ENCODE measurements at regions not wholly inside any gene's neighbourhood (a gene's known extent, or its start where the extent isn't known, plus 50 kb on each side); places are given as distances from the start of the nearest gene placed in this dataset.
"Not testable (repeated sequence)": the region's sequence is repeated elsewhere in the genome, so short reads cannot be mapped to it uniquely, and the experiment has no call there.

DNA sequence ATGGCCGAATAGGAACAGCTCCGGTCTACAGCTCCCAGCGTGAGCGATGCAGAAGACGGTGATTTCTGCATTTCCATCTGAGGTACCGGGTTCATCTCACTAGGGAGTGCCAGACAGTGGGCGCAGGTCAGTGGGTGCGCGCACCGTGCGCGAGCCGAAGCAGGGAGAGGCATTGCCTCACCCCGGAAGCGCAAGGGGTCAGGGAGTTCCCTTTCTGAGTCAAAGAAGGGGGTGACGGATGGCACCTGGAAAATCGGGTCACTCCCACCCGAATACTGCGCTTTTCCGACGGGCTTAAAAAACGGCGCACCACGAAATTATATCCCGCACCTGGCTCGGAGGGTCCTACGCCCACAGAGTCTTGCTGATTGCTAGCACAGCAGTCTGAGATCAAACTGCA is 572.8 kb upstream of the AGA start:
- DNase-seq (ENCODE audit: low read depth in 1 of 2, low spot score in 1 of 2) = not testable (repeated sequence)

DNA sequence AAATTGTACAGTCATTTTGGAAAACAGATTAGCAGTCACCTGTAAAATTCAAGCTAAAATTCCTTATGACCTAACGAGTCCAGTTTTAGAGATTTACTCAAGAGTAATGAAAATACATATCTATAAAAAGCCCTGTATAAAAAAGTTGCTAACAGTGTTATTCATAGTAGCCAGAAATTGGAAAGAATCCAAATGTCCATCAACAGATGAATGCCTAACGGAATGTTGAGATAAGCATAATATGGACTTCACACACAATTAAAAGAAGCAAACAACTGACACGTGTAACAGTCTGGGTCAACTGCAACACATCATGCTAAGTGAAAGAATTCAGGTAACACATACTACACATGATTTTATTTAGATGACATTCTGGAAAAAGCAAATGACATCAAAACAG is 584.8 kb upstream of the AGA start:
- no peak for DNase-seq (ENCODE audit: low read depth in 1 of 2, low spot score in 1 of 2)

DNA sequence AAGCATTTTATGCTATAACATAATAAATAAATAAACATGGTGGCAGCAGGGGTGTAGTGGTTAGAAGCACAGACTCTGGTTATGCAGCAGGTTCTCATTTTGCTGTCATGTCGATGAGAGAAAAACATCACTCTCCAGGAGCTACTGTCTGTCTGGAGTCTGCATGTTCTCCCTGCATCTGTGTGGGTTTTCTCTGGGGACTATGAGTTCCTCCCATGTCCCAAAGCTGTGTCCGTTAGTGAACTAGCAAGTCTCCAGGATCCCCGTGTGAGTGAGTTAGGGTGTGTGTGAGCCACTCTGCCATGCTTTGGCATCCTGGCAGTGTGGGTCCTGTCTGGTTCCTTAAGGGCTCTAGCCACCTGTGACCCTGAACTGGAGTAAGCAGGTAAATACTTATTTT is 585.6 kb upstream of the AGA start:
- no peak for DNase-seq (ENCODE audit: low read depth in 1 of 2, low spot score in 1 of 2)

DNA sequence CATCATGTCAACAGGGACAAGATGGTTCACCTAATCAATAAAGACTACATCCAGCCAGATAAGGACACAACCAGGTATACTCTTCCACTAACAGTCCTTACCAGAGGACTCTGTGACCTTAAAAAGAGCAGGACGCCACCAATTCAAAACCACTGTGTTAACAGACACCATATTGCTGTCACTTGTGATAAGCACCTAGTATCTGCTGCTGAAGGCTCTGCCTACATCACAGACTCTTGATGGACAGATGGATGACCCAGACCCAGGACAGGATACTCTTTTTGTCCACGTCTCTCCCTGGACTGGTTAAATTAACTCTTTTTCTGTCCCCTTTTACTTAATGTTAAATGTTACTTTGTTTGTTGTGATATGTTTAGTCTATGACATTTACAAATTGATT is 586.2 kb upstream of the AGA start:
- DNase-seq (ENCODE audit: low read depth in 1 of 2, low spot score in 1 of 2) = no peak

DNA sequence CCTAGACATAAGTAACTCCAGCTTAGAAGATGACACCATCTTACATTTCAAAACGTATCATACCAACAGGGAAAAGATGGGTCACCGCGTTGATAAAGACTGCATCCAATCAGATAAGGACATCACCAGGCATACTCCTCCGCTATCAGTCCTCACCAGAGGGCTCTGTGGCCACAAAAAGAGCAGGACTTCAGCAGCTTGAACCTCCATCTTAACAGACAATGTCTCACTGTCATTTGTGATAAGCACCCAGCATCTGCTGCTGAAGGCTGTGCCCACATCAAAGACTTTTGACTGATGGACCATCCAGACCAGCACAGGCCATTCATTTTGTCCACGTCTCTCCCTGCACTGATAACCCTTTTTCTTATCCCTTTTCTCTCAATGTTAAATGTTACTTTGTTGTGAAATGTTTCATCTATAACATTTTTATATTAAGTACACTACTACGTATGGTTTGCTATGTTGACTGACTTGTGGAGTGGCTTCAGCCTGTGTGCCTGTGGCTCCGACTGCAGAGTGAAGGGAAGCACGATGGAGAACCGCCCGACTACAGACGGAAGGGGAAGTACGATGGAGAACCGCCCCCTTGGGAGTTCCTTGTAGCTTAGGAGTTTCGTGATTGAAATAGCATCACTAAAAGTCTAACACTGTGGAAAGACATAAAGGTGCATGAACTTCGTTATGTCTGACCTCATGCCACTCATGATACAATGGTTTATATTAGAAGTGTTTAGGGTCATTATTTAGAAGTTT is 595.4 kb upstream of the AGA start:
- no peak for DNase-seq (ENCODE audit: low read depth in 1 of 2, low spot score in 1 of 2)

DNA sequence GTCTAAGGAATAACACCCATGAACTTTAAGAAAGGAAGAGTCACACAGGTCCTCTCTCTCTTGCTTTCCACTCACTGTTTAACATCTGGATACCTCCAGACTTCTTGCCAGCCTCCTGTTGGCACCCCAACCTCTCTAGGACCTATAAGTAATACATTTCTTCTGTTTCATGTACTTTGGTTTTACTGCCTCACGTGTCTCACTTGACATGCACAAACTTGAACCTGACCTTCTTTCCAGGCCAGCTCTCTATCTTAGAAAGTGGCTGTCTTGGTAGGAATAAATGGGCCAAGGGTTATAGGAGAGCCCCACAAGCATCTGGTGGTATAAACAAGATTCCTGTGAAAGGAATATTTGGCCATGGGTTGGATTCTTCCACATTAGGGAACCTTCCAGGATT is 614.8 kb upstream of the AGA start:
- DNase-seq (ENCODE audit: low read depth in 1 of 2, low spot score in 1 of 2) = no peak

DNA sequence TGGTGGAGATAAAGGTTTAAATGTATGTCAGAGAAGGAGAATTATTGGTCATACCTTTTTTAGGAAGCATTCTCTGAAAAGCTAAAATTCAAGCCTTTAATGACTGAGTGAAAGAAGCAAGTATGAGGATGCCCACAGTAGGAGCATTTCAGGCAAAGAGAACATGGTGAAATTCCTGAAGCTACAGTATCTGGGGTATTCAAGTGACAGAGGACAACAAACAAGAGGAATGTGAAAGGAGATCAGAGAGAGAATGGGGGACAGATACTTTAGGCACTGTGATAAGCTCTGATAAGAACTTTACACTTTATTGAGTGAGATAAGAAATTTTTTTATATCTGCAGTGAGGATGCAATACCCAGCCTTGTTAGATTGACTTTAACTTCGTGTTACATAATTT is 621.3 kb upstream of the AGA start:
- DNase-seq (ENCODE audit: low read depth in 1 of 2, low spot score in 1 of 2) = no peak

DNA sequence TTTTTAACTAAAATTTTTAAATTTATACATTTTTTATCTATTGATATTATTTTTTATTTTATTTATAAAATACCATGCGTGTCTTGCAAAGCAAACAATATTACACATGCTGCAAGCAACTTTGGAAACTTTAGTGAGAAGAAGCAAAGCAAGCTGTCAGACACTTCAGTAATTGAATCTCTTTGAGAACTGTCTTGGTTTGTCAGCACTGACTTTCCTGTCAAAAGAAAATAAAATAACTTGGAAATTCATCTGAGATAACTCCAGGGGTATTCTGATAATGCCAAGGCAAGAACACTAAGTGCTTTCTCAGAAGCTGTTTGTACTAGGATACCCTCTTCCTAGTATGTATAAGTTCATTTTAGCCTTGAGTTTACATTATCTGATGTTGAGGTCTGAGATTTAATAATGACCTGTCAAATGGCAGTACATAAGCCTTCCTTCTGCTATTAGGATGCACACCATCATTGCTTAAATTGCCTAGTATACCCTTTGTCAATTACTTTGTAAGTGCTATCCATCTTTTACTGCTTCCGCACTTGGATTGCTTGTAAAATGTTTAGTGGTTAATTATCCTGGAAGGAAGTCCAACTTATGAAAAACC is 624.2 kb upstream of the AGA start:
- no peak for DNase-seq (ENCODE audit: low read depth in 1 of 2, low spot score in 1 of 2)

DNA sequence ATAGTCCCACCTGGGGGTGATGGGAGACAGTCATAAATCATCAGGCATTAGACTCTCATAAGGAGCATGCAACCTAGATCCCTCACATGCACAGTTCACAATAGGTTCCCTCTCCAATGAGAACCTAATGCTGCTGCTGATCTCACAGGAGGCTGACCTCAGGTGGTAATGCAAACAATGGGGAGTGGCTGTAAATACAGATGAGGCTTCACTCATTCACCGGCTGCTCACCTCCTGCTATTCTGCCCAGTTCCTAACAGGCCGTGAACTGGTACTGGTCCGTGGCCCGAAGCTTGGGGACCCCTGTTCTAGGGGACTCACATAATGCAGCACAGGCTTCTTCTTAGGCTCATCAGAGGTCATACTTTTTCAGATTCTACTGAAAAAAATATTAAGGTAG is 625.9 kb upstream of the AGA start:
- no peak for DNase-seq (ENCODE audit: low read depth in 1 of 2, low spot score in 1 of 2)

DNA sequence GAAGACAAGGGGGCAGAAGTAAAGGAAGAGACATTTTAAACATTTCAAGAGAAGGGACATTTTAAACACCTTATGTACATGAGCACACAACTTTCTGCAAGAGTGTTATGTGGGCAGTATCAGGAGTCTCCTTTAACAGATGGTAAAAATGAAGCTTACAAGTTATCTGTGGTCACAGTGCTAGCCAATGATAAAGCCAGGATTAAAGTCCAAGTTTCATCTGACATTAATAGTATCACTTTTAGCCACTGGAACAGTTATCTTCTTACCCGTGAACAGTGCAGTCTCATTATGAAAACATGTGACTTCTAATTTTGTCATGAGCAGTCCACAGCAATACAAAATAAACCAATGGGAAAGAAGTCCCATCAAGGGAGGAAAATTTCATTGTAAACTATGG is 627.9 kb upstream of the AGA start:
- no peak for DNase-seq (ENCODE audit: low read depth in 1 of 2, low spot score in 1 of 2)

DNA sequence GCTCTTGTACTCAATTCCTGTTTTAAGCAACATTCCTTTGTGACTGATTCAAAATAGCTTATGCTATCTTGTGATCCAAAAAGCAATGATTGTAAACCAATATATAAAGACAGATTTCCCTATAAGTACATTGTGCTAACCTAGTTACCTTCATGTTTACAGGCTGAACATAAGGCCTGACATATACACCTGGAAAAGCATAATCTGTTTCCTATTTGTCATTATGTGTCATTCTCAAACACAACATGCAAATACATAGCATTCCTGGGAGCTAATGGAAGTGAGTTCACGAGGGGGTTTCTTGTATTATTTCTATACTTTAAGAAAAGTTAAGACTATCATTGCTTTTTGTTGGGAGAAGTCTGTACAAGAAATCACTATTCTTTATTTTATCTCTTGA is 638.1 kb upstream of the AGA start:
- DNase-seq (ENCODE audit: low read depth in 1 of 2, low spot score in 1 of 2) = no peak

DNA sequence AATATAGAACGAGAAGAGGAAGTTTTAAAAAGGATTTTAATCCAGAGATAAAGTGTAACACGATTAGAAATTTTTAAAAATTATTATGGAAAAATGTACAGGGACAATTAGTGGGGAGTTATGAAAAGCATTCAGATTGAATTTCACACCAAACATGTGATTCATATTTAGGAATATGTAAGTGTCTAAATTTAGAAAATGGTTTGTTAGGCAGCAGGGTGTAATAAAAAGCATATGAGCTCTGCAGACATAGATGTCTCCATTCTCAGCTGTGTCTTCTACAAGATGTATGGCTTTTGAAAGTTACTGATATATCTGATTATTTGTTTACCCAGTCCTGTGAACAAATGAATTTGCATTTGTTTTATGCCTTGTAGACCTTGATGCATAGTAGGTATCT is 638.9 kb upstream of the AGA start:
- DNase-seq (ENCODE audit: low read depth in 1 of 2, low spot score in 1 of 2) = no peak

DNA sequence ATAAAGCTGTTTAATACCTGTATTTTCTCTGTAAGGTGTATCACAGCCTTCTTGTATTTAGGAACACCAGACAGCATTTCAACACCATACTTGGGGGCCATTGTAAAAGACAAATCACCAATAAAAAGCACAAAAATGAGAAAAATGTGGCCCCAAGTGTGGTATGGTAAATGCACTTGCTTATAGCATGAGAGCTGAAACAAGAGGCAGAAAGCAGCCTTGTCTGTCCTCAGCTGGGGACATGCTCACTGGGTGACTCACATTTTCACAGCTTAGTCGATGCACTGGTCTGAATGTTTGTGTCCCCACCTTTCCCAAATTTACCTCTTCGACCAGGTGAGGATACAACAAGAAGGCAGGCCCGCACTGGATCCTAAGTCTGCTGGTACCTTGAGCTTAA is 639.7 kb upstream of the AGA start:
- no peak for DNase-seq (ENCODE audit: low read depth in 1 of 2, low spot score in 1 of 2)

DNA sequence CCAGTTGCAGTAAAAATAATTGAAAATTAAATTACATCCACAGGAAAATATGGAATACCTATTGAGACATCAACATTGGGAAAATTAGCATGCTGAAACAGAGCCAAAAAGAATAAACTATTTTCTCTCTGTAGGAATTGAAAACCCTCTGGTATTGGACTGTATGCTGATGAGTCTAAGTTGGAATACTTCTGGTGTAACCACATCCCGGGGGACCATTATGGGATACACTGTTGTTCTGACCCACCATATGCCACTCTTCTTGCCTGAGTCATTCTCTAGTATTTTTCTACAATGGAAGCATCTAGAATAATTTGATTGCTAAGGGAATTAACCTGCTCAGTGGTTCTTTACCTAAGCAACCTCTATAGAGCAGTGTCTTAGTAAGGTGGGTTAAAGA is 640.7 kb upstream of the AGA start:
- DNase-seq (ENCODE audit: low read depth in 1 of 2, low spot score in 1 of 2) = no peak

DNA sequence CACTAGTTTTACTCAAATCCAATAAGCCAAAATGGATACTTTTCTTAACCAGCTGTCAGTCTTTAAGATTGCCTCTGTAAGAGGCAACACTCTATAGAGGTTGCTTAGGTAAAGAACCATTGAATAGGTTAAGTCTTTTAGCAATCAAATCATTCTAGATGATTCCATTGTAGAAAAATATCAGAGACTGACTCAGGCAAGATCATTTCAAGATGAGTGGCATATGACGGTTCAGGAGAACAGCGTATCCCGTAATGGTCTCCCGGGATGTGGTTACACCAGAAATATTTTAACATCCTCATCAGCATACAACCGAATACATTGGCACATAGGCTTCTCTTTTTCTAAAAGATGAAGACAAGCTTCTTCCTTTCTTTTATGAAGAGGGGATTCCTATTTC is 641.7 kb upstream of the AGA start:
- no peak for DNase-seq (ENCODE audit: low read depth in 1 of 2, low spot score in 1 of 2)

DNA sequence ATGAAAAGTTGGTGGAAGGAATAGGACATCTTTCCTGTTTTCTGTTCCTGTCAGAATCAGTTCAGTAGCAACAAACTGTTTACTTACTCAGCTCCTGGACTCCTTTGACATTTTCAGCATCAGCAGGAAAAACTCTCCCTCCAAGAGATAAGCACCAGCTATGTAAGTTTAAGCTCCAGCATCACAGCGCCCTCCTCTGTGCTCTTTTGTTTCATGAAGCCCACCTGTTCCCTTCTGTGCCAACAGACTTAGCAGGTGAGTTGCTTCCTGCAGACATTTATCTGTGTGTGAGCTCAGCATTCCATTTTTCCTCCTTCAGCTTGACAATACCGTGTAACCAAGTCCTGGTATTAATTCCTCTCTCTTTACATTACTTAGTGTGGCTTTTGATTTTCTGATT is 644.1 kb upstream of the AGA start:
- DNase-seq (ENCODE audit: low read depth in 1 of 2, low spot score in 1 of 2) = no peak

DNA sequence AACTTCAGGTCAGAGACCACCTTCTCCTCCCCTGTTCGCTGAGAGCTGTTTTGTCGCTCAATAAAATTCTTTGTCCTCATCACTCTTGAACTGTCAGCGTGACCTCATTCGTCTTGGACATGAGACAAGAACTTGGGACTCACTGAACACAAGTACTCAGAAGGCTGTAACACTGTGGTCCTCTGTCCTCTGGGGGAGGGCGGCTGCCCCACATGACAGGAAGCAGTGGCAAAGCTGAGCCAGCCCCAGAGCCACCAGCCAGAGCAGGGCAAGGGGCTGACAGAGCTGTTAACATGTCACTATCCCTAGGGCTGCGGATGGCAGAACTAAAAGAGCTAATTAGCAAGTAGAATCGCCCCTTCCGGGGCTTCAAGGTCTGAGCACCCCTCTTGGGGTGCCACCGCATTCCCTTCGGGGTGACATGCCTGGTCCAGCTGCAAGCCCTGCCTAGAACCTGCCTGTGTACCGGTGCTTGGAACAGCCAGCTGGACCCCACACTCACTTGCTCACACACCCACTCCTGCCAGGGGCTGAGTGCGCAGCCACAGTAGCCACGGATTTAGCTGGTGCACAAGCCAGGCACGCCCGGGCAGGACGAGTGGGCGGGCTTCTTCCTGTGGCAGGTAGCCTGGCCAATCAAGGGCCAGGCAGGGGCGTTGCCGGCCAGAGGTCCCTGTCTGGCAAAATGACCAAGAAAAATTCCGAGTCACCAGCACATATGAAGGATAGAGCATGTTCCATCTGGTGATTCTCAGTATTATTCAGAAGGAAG is 648.6 kb upstream of the AGA start:
- no peak for DNase-seq (ENCODE audit: low read depth in 1 of 2, low spot score in 1 of 2)

DNA sequence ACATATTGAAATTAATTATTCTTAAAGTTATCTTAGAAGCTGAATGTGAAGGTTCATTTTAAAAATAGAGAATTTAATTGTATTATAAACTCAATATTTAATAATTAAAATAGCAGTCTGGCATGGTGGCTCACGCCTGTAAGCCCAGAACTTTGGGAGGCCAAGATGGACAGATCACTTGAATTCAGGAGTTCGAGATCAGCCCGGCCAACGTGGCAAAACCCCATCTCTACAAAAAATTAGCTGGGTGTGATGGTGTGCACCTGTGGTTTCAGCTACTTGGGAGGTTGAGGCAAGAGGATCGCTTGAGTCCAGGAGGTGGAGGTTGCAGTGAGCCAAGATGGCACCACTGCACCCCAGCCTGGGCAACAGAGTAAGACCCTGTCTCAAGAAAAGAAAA is 659.9 kb upstream of the AGA start:
- DNase-seq (ENCODE audit: low read depth in 1 of 2, low spot score in 1 of 2) = no peak

DNA sequence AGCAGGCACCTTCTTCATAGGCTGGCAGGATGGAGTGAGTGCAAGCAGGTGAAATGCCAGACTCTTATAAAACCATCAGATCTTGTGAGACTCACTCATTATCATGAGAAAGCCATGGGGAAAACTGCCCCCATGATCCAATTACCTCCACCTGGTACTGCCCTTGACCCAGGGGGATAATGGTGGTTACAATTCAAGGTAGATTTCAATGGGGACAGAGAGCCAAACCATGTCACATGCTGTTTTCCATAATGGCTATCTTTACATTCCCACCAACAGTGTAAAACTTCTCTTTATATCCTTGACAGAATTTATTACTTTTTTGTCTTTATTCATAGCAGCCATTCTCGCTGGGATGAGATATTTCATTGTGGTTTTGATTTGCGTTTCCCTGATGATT is 663.0 kb upstream of the AGA start:
- no peak for DNase-seq (ENCODE audit: low read depth in 1 of 2, low spot score in 1 of 2)

DNA sequence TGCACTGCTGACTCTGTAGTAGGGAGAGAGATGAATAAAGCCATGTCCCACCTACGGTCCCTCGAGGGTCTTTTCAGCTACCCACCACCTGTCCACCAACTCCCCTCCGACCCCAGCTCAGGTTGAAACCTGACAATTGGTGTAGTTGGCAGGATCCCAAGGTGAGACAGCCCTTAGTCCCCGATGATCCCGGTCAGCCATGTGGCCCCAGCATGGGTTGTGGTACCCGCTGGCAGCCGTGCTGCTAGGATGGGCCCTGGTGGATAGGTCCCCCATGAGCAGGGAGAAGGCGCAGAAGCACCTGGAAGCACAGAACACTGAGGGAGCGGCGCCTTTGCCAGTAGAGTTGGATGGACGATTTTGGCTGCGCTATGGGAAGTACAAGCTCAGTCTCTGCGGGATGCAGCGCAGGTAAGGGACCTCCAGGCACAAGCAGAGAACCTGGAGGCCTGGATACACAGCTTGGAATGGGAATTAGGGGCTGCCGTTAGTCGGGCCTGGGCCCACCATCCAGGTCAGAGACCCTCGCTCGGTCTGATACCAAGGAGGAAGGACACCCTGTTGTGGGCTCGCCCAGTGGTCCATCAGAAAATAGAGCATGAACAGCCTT is 694.6 kb upstream of the AGA start:
- no peak for DNase-seq (ENCODE audit: low read depth in 1 of 2, low spot score in 1 of 2)

DNA sequence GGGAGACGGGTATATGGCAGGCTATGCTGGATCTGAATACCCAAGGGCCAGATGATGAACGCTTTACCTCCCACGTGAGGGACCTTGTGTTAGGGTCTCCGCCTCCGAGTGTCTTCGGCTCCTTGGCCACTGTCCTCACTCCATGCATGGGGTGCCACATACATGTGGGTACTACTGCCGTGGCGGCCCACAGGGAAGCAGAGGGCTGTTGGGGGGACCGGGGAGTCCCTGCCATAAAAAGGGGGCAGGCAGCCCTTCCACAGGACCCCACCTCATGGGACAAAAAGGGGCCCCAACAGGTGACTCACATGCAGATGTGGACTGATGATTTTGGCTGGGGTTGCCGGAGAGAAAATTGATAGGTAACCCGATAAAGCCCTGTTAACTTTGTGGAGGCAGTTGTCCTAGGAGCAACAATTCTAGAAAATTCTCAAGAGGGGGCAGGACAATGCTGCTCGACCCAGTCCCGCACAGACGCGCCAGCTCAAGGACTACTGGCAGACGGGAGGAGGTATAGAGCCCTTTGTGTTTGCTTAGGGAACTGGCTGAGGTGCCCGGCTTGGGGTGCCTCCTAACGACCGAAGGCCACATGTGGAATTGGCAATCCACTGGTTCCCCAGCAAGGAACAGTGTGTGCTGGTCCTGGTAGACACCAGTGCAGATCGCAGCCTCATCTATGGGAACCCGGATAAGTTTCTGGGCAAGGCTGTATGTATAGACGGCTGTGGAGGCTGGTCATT is 695.7 kb upstream of the AGA start:
- DNase-seq (ENCODE audit: low read depth in 1 of 2, low spot score in 1 of 2) = no peak
